SK-N-MC (cell line): ENCODE measurements at regions not wholly inside any gene's neighbourhood (a gene's known extent, or its start where the extent isn't known, plus 50 kb on each side); places are given as distances from the start of the nearest gene placed in this dataset.

Source experiments
- EZH2 ChIP-seq: fragments of 200-600 bp; sonication (generic); IDR thresholded peaks from one replicate; pipeline ENCODE4 v1.6.1; 2017; ENCODE audit warnings: antibody characterized with exemption
- POLR2AphosphoS5 ChIP-seq: IDR thresholded peaks from 2 replicates; pipeline ENCODE4 v1.6.1; 2012; ENCODE audit warnings: mild to moderate bottlenecking, low read depth, low read length, borderline replicate concordance

DNA sequence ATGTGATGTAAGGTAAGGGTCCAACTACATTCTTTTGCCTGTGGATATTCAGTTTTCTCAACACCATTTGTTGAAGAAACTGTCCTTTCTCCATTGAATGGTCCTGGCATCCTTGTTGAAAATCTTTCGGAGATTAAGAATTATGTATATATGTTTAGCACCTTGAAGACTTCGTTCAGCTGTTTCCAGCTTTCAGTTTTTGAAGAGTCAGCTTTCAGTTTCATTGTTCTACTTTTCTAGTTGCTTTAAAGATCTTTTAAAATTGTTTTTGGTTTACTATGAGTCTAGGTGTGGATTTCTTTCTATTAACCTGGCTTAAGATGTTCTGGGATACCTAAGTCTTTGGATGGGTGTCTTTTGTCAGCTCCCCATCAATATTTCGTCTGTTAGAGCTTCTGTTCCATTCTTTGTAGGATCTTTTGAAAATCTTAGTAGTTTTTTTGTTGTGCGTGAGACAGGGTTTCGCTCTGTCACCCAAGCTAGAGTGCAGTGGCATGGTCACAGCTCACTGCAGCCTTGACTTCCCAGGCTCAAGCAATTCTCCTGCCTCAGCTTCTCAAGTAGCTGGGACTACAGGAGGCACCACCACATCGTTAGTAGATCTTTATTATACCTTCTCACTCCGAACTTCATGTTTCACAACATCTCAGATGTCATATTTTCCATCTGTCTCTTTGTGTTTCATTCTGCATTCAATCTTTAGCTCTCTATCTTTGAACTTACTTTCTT, 353.5 kb upstream of the B3GALT2 start:
- TF ChIP-seq POLR2AphosphoS5 (no peak), EZH2 (no peak)
